GM23338 (cell line): ENCODE measurements at regions not wholly inside any gene's neighbourhood (a gene's known extent, or its start where the extent isn't known, plus 50 kb on each side); places are given as distances from the start of the nearest gene placed in this dataset.

Experiments
- ATAC-seq: fragments of 200-7000 bp; cut with Tn5 transposase; 3 replicates; pipeline ENCODE4 v1.9.1; 2020
- DNase-seq: peaks from one replicate; pipeline ENCODE4 v3.0.0-alpha.2; 2015; ENCODE audit warnings: low spot score
- H2AFZ ChIP-seq: fragments of 200-600 bp; sonication (generic); 2 replicates; pipeline ENCODE4 v1.8.0; 2016; ENCODE audit warnings: antibody characterized with exemption, mild to moderate bottlenecking, moderate library complexity
- H3F3A ChIP-seq: fragments of 200-600 bp; sonication (generic); replicated peaks from 2 replicates; pipeline ENCODE4 v1.8.0; 2017; ENCODE audit warnings: antibody characterized with exemption, mixed run types, low read depth
- H3K27ac ChIP-seq: fragments of 200-600 bp; sonication (generic); 2 replicates; pipeline ENCODE4 v1.6.1; 2016; ENCODE audit warnings: low read depth
- H3K27me3 ChIP-seq: fragments of 200-600 bp; sonication (generic); 2 replicates; pipeline ENCODE4 v1.8.0; 2016; ENCODE audit warnings: mild to moderate bottlenecking, mixed run types, moderate library complexity; ENCODE audit not compliant: insufficient read depth
- H3K36me3 ChIP-seq: fragments of 200-600 bp; sonication (generic); 2 replicates; pipeline ENCODE4 v1.8.0; 2016; ENCODE audit warnings: mild to moderate bottlenecking; ENCODE audit not compliant: insufficient read depth
- H3K4me1 ChIP-seq: fragments of 200-600 bp; sonication (generic); 2 replicates; pipeline ENCODE4 v1.8.0; 2016; ENCODE audit warnings: mild to moderate bottlenecking, moderate library complexity; ENCODE audit not compliant: insufficient read depth
- H3K4me2 ChIP-seq: fragments of 200-600 bp; sonication (generic); 2 replicates; pipeline ENCODE4 v1.7.1; 2017; ENCODE audit warnings: mixed run types
- H3K4me3 ChIP-seq: fragments of 200-600 bp; sonication (generic); 2 replicates; pipeline ENCODE4 v1.6.1; 2016; ENCODE audit warnings: mixed run types
- H3K79me2 ChIP-seq: fragments of 200-600 bp; sonication (generic); replicated peaks from 2 replicates; pipeline ENCODE4 v1.8.0; 2017; ENCODE audit warnings: mild to moderate bottlenecking; ENCODE audit not compliant: insufficient read depth
- H3K9me2 ChIP-seq: fragments of 200-600 bp; sonication (generic); 2 replicates; pipeline ENCODE4 v1.8.0; 2017; ENCODE audit not compliant: insufficient read depth
- H4K20me1 ChIP-seq: fragments of 200-600 bp; sonication (generic); replicated peaks from 2 replicates; pipeline ENCODE4 v1.8.0; 2017; ENCODE audit warnings: mild to moderate bottlenecking; ENCODE audit not compliant: insufficient read depth
- H3K27ac Mint-ChIP-seq: 2 replicates; pipeline ENCODE4 v1.8.0; 2020; ENCODE audit warnings: inconsistent platforms, mild to moderate bottlenecking, moderate library complexity, mixed read lengths
- H3K27me3 Mint-ChIP-seq: 3 replicates; pipeline ENCODE4 v1.8.0; 2022; ENCODE audit warnings: low read depth, mild to moderate bottlenecking, moderate library complexity, mixed read lengths, inconsistent platforms; ENCODE audit not compliant: insufficient read depth, poor library complexity
- H3K36me3 Mint-ChIP-seq: 3 replicates; pipeline ENCODE4 v1.8.0; 2021; ENCODE audit warnings: low read depth, mild to moderate bottlenecking, inconsistent platforms, moderate library complexity, mixed read lengths
- H3K4me1 Mint-ChIP-seq: 3 replicates; pipeline ENCODE4 v1.8.0; 2020; ENCODE audit warnings: mild to moderate bottlenecking, inconsistent platforms, mixed read lengths
- H3K4me3 Mint-ChIP-seq: 3 replicates; pipeline ENCODE4 v1.8.0; 2021; ENCODE audit warnings: moderate library complexity, mild to moderate bottlenecking, inconsistent platforms, mixed read lengths
- H3K9me3 Mint-ChIP-seq: 3 replicates; pipeline ENCODE4 v1.8.0; 2020; ENCODE audit warnings: moderate library complexity, mild to moderate bottlenecking, inconsistent platforms, mixed read lengths
- CTCF ChIP-seq, 2 experiments: fragments of 200-600 bp in 1 of 2; sonication (generic) in 1 of 2; conservative IDR thresholded peaks; 2 replicates each; pipeline versions ENCODE4 v1.5.1 to v1.6.1; 2016 to 2017; ENCODE audit warnings: antibody characterized with exemption in 2 of 2, low read depth in 2 of 2, mild to moderate bottlenecking in 2 of 2, moderate library complexity in 1 of 2
- ETS1 ChIP-seq: IDR thresholded peaks from 2 replicates; pipeline ENCODE4 v1.6.1; 2016; ENCODE audit warnings: antibody characterized with exemption
- EZH2 ChIP-seq: fragments of 200-600 bp; sonication (generic); IDR thresholded peaks from one replicate; pipeline ENCODE4 v1.8.0; 2017; ENCODE audit warnings: antibody characterized with exemption, mild to moderate bottlenecking, low read depth; ENCODE audit not compliant: unreplicated experiment
- EZH2phosphoT487 ChIP-seq: fragments of 200-600 bp; sonication (generic); IDR thresholded peaks from one replicate; pipeline ENCODE4 v1.8.1; 2018; ENCODE audit warnings: antibody characterized with exemption; ENCODE audit not compliant: unreplicated experiment
- NANOG ChIP-seq: IDR thresholded peaks from 2 replicates; pipeline ENCODE4 v1.6.1; 2016; ENCODE audit warnings: antibody characterized with exemption, borderline replicate concordance
- STAT1 ChIP-seq: IDR thresholded peaks from one replicate; pipeline ENCODE4 v1.6.1; 2016; ENCODE audit warnings: antibody characterized with exemption; ENCODE audit not compliant: unreplicated experiment
- ZNF114 ChIP-seq: fragments of 250-450 bp; sonication (Bioruptor Pico); IDR thresholded peaks from 2 replicates; pipeline ENCODE4 v1.5.0; 2020; ENCODE audit warnings: mild to moderate bottlenecking, moderate library complexity
- ZNF331 ChIP-seq: fragments of 250-450 bp; sonication (Bioruptor Pico); IDR thresholded peaks from 2 replicates; pipeline ENCODE4 v1.5.0; 2020; ENCODE audit warnings: low read depth, mild to moderate bottlenecking, moderate library complexity
- TF ChIP-seq, protein P1 (sequence below): IDR thresholded peaks from one replicate; pipeline ENCODE4 v1.6.1; 2018; ENCODE audit warnings: antibody characterized with exemption; ENCODE audit not compliant: unreplicated experiment

DNA sequence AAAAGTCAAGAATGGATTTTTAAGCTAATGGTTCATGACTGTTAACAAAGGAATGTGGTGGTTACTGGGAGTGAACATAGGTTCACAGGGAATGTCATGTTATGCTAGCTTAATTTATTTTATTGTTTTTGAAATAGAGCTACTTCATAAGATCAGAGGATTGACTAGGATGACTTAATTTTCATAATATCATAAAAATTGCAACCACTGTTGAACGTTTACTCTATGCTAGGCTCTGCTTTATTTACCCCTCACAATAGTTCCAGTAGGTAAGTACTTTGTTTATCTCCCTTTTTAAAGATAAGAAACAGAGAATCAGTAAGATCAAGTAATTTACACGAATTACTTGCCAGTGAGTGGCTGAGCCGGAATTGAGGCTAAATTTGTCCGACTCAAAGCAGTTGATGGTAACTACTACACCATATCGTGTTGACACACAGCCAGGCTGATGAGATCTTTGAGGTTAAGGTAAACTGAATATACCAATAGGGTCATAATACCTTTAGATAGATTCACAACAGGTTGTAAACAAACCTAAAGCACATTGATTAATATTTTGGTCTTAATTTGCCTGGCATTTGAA lies 194.6 kb upstream of the CITED2 start:
- no peaks in the 10 kb centered on the region for H4K20me1 ChIP-seq
- Mint-ChIP-seq H3K9me3 (no peaks in the 10 kb centered on the region), H3K4me3 (no peak overlapping the region), H3K36me3 (no peaks in the 10 kb centered on the region), H3K4me1 (no peaks in the 10 kb centered on the region), H3K27ac (no peak overlapping the region), H3K27me3 (peaks cover 3% of the 10 kb centered on the region)
- no peaks in the 10 kb centered on the region for H3K79me2 ChIP-seq
- H3K36me3 ChIP-seq: no peaks in the 10 kb centered on the region
- H3K27me3 ChIP-seq: no peaks in the 10 kb centered on the region
- H3K4me2 ChIP-seq: no peak overlapping the region
- no peak overlapping the region for H3K4me3 ChIP-seq
- no peak for TF ChIP-seq STAT1
- TF ChIP-seq, protein P1, sequence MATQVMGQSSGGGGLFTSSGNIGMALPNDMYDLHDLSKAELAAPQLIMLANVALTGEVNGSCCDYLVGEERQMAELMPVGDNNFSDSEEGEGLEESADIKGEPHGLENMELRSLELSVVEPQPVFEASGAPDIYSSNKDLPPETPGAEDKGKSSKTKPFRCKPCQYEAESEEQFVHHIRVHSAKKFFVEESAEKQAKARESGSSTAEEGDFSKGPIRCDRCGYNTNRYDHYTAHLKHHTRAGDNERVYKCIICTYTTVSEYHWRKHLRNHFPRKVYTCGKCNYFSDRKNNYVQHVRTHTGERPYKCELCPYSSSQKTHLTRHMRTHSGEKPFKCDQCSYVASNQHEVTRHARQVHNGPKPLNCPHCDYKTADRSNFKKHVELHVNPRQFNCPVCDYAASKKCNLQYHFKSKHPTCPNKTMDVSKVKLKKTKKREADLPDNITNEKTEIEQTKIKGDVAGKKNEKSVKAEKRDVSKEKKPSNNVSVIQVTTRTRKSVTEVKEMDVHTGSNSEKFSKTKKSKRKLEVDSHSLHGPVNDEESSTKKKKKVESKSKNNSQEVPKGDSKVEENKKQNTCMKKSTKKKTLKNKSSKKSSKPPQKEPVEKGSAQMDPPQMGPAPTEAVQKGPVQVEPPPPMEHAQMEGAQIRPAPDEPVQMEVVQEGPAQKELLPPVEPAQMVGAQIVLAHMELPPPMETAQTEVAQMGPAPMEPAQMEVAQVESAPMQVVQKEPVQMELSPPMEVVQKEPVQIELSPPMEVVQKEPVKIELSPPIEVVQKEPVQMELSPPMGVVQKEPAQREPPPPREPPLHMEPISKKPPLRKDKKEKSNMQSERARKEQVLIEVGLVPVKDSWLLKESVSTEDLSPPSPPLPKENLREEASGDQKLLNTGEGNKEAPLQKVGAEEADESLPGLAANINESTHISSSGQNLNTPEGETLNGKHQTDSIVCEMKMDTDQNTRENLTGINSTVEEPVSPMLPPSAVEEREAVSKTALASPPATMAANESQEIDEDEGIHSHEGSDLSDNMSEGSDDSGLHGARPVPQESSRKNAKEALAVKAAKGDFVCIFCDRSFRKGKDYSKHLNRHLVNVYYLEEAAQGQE: no peak
- no peak for TF ChIP-seq NANOG
- TF ChIP-seq CTCF (conservative IDR thresholded peaks at IDR 0.05; ENCODE audit: low read depth in 2 of 2): no peak
- TF ChIP-seq ZNF114 (CRISPR knock-in tag): no peak
- TF ChIP-seq EZH2phosphoT487: no peak
- no peak for TF ChIP-seq ZNF331 (CRISPR knock-in tag)
- DNase-seq: no peak
- no peak for ATAC-seq
- no peaks in the 10 kb centered on the region for H3F3A ChIP-seq
- H2AFZ ChIP-seq: no peak overlapping the region
- H3K4me1 ChIP-seq: no peaks in the 10 kb centered on the region; the same call in 1 of the 2 replicates
- no peak overlapping the region for H3K27ac ChIP-seq
- H3K9me2 ChIP-seq: 0 out of 2 replicates have a peak, but pooled peaks cover 5% of the 10 kb centered on the region

DNA sequence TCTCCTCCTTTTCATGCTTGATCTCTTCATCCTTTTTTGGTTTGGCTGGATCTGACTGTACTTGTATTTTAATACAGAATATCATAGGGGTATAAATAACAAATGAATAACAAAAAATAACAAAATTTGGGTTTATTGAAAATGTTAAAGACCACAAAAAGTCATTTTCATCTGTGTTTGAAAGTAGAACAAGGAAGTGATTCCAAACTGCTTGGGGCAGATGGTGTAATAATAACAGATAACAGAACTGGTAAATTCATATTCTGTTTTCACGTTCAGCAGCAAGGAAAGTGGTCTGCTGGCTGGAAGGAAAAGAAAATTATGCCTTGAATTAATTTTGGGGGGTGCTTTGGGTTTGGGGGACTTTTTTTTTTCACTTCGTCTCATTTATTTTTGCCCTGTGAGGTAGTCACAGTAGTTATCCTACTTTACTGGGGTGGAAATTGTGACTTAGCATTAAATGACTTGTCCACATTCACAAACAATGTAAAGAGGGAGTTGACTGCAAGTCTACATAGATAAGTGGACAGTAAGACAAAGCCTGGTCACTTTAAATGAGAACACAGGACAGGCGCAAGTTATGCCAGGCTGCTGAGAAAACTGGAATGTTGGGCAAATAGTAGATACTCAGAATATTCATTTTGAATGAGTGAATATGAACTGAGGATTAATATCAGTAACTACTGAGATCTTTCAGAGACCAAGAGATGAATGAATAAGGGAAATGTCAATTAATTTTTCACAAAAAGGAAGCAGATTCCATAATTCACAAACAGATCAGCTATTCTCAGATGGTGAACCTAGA lies 193.9 kb upstream of the CITED2 start:
- H3K27ac Mint-ChIP-seq: no peak overlapping the region
- Histone ChIP-seq H3K4me2 (no peak overlapping the region), H3K4me1 (no peaks in the 10 kb centered on the region; the same call in 1 of the 2 replicates), H4K20me1 (no peaks in the 10 kb centered on the region), H3K27me3 (no peaks in the 10 kb centered on the region), H3K79me2 (no peaks in the 10 kb centered on the region), H2AFZ (no peak overlapping the region), H3K27ac (no peak overlapping the region), H3K4me3 (no peak overlapping the region), H3K36me3 (no peaks in the 10 kb centered on the region), H3K9me2 (no peaks in the 10 kb centered on the region), H3F3A (no peaks in the 10 kb centered on the region)
- no peak for TF ChIP-seq EZH2
- no peak for TF ChIP-seq CTCF (conservative IDR thresholded peaks at IDR 0.05; ENCODE audit: low read depth in 2 of 2)
- TF ChIP-seq ETS1: no peak
- TF ChIP-seq NANOG: no peak
- ATAC-seq: no peak
- peaks cover 3% of the 10 kb centered on the region for H3K27me3 Mint-ChIP-seq
- H3K4me1 Mint-ChIP-seq: no peaks in the 10 kb centered on the region
- no peak for DNase-seq
- H3K4me3 Mint-ChIP-seq: no peak overlapping the region
- H3K9me3 Mint-ChIP-seq: no peaks in the 10 kb centered on the region
- H3K36me3 Mint-ChIP-seq: no peaks in the 10 kb centered on the region
